Head of caudate nucleus (tissue), 42 donors: ENCODE measurements at regions not wholly inside any gene's neighbourhood (a gene's known extent, or its start where the extent isn't known, plus 50 kb on each side); places are given as distances from the start of the nearest gene placed in this dataset.

Experiments
- DNase-seq, 42 donors: peaks; one replicate each; pipeline versions ENCODE4 v3.0.0 to v3.0.0-alpha.2; 2020 to 2021; ENCODE audit warnings: mixed read lengths in 7 of 42
- intact Hi-C: fragments of 100-400 bp; cut with DNase I; formaldehyde crosslinking; loops from one replicate; pipeline ENCODE4 v1.15.0; 2022

DNA sequence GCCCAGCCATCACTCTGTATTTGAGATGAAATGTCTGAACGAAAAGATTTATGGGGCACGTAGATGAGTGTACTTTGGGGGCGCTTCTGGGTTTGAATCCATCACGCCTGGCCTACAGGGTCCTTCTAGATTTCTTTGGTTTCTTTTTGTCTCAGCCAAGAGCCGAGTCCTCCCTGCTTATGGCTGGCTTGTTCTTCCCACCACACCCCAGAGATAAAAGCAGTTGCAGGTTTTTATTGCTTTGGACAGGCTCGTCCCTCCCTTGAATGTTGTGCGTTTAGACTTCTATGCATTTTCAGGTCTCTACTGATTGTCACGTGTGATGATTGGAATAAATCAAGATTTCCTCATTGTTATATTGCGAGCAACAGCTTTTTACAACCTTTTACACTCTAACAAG lies 104.8 kb upstream of the CHRNA7 start:
- intact Hi-C loops: no loop called here
- no peak for DNase-seq

- intact Hi-C loops: no loop called here
- DNase-seq: no peak
Measured at GRCh38 chr15:31930967-31931366, 99.3 kb upstream of the CHRNA7 start.

- DNase-seq: no peak
- intact Hi-C loops: no loop called here
Measured at GRCh38 chr15:31932576-31932975, 97.7 kb upstream of the CHRNA7 start.

DNA sequence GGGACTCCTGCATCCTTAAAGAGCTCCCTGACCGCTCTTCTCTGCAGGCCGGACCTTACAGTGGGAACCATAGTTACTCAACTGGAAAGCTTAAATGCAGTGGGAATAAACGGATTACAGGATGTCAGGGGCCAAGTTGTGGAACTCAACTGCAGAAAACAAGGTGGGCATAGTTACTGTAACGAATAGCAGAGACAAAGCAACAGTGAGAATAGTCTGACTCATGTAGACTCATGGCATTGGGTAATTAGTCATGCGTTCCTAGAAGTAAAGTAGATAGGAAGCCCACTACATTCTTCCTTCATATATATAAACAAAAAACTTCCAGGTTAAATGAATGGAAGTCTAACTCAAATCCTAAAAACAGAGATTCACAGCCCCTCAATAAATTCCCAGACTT lies 95.5 kb upstream of the CHRNA7 start:
- no peak for DNase-seq
- intact Hi-C loops: no loop called here

DNA sequence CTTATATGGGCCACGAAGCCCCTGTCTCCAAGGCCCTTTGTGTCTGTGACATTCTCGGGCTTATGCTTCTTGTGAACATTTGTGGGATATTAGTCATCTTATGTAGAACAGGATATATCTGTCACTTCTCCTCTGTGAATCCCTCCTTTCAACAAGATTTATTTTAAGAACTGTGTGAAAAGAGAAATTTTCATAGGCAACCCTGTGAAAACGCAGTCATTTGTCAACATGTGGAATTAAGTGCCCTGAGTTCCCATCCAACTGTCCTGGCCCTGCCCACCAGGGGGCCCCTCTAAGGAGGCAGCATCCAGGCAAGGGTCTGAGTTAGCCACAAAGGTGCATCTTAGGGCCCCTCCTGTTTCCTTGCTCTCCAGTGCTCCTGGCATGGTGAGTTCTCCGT lies 76.8 kb upstream of the CHRNA7 start:
- DNase-seq: no peak
- intact Hi-C loops: loop anchor here (10.0 kb wide), 1 partner anchor 61 kb away; no protein-coding TSS in a partner anchor

GRCh38 chr15:31954374-31955172 lies 75.7 kb upstream of the CHRNA7 start:
- intact Hi-C loops: loop anchor here (10.0 kb wide), 1 partner anchor 60 kb away; no protein-coding TSS in a partner anchor
- DNase-seq: peak in 40 of 42 donors; percentile 25 to 89 (median 64)

- intact Hi-C loops: loop anchor here (10.0 kb wide), 1 partner anchor 59 kb away; no protein-coding TSS in a partner anchor
- DNase-seq: no peak
Measured at GRCh38 chr15:31955734-31956133, 74.6 kb upstream of the CHRNA7 start.

GRCh38 chr15:31957581-31957980 lies 72.7 kb upstream of the CHRNA7 start:
- intact Hi-C loops: loop anchor here (10.0 kb wide), 1 partner anchor 57 kb away; no protein-coding TSS in a partner anchor
- DNase-seq: no peak

DNA sequence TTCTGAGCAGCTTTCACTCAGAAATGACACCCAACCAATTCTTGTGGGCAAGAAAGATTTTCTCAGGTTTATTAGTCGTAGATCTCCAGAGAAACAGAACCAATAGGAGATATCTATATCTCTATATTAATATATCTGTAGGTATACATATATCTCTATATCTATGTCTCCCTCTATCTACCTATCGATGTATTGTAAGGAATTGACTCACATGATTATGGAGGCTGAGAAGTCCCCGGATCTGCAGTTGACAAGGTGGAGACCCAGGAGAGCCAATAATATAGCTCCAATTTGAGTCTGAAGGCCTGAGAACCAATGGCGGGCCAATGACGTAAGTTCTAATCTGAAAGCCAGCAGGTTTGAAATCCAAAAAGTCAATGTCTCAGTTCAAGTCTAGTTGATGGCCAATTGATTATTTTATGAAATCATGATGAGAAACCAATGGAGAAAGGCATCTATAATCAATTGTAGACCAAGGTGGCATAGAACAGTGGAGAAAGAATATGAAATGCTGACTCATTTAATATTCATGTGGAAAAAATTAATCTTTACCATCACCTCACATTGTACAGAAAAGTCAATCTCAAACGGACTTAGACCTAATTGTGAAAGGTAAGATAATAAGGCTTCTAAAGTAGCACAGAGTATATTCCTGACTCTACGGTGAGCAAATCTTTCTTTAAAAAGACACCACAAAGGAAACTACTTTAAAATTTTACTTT lies 65.6 kb upstream of the CHRNA7 start:
- intact Hi-C loops: no loop called here
- no peak for DNase-seq

- intact Hi-C loops: no loop called here
- DNase-seq: no peak
Measured at GRCh38 chr15:31970007-31970406, 60.3 kb upstream of the CHRNA7 start.

- intact Hi-C loops: no loop called here
Measured at GRCh38 chr15:31973197-31973596, 57.1 kb upstream of the CHRNA7 start.

GRCh38 chr15:31974154-31974794 lies 56.0 kb upstream of the CHRNA7 start:
- intact Hi-C loops: no loop called here
- no peak for DNase-seq

More at GRCh38 chr15:31973197-31973596, 57.1 kb upstream of the CHRNA7 start:
- DNase-seq: no peak

- intact Hi-C loops: no loop called here
- DNase-seq: peak in 39 of 42 donors; percentile 22 to 85 (median 62)
Measured at GRCh38 chr15:31974855-31975829, 55.2 kb upstream of the CHRNA7 start.

- DNase-seq: no peak
- intact Hi-C loops: no loop called here
Measured at GRCh38 chr15:31975830-31976229, 54.5 kb upstream of the CHRNA7 start.

GRCh38 chr15:31977138-31977537 lies 53.2 kb upstream of the CHRNA7 start:
- intact Hi-C loops: no loop called here
- no peak for DNase-seq

DNA sequence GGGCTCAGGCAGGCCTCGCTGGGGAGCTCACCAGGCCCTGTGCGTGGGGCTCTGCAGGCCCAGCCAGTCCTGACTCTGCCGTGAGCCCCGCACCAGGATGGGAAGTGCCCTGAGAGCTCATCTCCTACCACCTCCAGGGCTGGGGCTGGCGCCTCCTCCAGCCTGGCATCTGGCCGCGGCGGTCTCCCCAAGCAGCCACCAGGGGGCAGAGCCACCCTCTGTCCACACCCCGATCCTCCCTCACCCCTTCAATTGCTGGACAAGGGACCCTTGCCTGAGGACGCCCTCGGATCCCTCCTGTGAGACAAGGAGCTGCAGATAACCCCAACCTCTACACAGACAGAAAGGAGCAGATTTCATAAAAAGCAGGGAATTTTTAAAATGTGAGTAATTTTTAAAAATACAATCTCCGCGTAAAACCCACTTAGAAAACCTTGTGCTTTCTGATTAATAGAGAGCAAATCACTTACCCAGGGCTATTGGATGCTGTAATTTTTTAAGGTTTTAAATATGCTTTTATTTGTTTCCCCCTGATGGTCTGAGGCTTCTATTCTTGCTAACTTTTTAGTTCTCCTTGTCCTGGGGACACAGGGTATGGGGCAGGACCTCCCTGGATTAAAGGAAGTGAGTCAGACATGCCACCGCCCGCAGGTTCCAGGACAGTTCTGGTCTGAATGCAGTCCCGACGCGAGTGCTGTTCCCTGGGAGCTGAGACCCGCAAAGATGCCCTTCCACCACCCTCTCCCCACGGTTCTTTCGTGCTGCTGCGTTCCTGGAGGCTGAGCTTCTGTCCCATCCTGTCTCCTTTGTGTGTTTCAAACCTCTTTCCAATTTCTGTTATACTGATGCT lies 52.3 kb upstream of the CHRNA7 start:
- peak; percentile 51 to 90 (median 75) for DNase-seq
- intact Hi-C loops: no loop called here
